SIG-M5 (cell line): ENCODE measurements at regions not wholly inside any gene's neighbourhood (a gene's known extent, or its start where the extent isn't known, plus 50 kb on each side); places are given as distances from the start of the nearest gene placed in this dataset.
"Not testable (repeated sequence)": the region's sequence is repeated elsewhere in the genome, so short reads cannot be mapped to it uniquely, and the experiment has no call there.

Experiments used
- DNase-seq: peaks from one replicate; lab custom pipeline; 2025; lab: John Stamatoyannopoulos, UW

DNA sequence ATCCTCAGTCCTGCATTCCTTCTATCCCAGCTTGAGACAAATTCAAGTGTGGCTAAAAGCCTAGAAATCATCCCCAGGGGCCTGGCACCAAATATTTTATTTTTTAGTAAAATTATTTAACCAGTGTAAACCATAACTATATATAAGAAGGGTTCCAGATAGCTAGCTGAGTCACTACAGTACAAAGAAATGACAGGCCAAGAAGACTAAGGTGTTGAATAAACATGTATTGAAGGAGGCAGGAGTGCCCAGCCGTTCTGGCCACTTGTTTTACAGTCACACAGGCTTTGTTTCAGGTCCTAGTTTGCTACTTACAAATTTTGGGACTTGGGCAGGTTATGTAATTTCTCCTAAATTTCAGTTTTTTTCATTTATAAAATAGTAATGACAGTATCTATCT, 225.9 kb upstream of the PITX2 start:
- no peak for DNase-seq

DNA sequence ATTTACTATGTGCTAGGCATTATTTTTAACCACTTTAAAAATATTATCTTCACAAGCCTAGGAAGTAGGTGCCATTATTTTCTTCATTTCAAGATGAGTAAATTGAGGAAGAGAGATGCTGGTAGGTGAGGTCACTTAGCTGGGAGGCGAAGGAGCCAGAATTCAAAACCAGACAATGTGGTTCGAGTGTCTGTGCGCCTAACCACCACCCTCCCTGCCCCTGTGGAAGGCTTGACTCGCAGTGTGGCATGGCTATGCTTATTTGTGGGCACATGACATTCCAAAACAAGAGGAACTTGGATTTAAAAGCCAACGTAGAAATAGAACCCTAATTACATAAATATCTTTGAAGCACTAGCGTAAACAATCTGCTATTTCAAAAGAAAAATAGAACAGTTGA, 226.6 kb upstream of the PITX2 start:
- no peak for DNase-seq

DNA sequence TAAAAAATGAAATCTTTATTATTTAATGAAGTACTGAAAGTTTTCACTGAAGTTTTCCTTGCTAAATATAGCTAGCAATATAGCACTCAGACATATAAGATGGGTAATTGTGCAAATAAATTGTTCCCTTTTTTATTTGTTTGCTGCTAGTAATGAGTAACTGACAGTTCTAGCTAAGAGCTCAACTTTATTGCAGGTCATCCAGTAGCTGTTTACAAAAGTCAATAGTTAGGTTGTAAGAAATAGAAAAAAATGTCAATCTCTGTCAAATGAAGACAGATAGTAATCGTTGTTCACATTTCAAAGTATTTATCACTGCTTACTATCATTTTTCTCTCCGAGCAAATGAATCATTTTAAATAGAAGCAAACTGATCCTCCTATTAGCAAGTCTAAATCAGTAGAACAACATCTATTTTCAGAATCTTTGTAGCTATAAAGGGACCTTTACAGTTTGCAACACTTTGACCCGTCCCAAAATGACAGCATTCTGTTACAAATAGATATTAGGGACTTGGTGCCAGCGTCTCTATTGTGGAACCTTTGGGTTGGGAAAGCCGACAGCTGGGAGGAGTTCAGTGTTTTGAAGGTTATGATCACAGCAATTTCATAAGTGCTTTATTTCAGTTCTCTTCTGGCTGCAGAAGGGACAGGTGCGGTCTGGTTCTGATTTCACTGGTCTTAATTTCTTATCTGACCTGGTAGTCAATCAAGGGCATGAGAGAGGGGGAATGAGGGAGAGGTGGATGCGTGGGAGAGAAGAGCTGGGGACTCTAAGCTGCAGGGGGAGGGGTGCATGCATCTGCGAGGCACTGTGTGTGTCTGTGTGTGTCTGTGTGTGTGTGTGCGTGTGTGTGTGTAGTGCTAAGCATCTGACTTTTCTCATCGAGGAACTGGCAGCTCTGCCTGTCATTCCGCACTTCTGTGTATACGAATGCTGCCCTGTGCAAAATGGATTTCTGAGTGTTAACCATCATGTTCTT, 227.9 kb upstream of the PITX2 start:
- DNase-seq = no peak

- no peak for DNase-seq
These were observed 229.1 kb upstream of the PITX2 start for GRCh38 chr4:110851989-110852388.

GRCh38 chr4:110852793-110853192, 229.9 kb upstream of the PITX2 start:
- DNase-seq = no peak

- DNase-seq = no peak
These were observed 230.4 kb upstream of the PITX2 start for GRCh38 chr4:110853242-110853641.

DNA sequence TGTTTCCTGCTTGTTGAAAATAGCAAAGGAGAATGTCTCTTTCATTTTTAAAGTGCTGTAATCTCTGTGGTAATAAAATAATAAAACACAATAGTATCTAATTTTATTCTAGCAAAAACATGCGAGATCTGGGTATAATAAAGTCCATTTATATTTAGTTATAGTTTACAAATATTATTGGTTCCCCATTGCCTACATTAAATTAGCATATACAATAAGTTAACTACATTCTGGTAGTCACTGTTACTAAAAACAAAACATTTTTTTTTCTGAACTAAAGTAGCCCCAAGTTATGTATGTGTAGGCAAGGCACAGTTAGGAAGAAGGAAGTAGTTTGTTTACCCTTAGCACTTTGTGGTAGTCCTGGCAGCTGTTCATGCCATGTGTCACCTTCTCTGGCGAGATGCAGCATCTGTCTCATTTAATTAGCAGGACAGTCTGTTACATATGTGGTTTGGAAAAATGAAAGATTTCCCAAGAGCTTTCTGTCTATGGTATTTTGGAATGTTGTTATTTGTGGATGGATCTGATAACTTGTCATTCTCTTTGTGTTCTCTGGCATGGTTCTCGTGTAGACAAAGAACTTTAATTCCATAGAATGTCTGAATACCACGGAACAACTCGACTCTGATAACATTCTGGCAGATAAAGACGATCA, 231.3 kb upstream of the PITX2 start:
- DNase-seq = no peak

DNA sequence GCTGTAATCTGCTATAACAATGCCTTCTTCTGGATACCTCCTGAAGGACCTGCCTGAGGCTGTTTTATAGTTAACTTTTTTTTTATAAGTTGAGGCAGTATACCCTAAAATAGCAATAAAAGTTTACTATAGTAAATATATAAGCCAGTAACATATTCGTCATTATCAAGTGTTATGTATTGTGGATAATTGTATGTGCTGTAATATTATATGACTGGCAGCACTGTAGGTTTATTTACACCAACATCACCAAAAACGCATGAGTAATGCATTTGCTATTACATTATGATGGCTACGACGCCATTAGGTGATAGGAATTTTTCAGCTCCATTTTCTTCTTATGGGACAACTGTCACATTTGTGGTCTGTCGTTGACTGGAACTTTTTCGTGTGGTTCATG, 237.2 kb upstream of the PITX2 start:
- no peak for DNase-seq

DNA sequence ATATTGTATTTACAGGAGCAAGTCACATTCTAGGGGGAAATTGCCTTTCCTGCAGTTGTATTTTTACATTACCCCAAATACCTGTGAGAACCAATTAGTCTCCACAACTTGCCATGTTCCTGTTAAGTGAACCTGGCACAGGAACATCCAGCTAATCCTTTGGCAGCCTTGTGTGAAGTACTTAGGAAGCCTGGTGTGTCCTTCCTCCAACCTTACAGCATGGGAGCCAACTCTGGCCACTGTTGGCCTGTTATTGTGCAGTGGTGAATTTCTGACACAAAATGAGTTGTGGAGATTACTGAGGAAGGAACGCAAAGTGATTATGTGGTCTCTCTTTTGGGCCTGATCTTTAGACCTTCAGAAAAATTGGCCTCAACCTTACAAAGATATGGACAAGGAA, 238.0 kb upstream of the PITX2 start:
- no peak for DNase-seq

GRCh38 chr4:110865611-110866259, 242.9 kb upstream of the PITX2 start:
- no peak for DNase-seq

DNA sequence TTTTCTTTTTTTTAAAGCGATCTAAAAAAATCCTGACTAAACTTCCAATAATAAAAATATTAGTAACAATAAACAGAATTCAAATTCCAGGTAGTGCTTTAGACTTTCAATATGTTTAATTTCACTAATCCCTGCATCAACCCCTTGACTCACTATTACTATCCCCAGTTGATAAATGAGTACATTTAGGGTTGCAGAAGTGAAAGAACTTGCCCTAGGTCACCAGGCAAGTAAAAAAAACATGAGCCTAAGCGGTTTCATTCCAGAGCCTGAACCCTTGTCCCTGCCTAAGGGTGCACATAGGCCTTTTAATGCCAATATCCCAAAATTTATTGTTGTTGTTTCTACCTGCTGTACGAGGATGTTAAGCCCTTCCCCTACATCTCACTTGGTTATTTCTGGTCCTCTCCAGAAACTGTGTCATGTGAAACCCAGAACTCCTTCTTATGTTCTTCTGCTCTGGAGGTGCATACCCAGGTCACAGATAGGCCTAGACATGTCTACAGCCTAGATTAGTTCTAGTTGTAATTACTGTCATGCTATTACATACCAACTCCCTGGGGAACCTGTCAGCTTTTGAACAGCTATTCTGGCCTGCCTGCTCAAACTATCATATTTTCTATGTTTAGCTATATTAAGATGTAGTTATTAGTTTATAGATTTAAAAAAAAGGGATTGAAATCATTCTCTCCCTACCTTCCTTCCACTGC, 244.5 kb upstream of the PITX2 start:
- no peak for DNase-seq

- no peak for DNase-seq
These were observed 245.3 kb upstream of the PITX2 start for GRCh38 chr4:110867981-110868720.

GRCh38 chr4:110869114-110869513, 246.2 kb upstream of the PITX2 start:
- DNase-seq = no peak

GRCh38 chr4:110869862-110870572, 247.1 kb upstream of the PITX2 start:
- DNase-seq = no peak

DNA sequence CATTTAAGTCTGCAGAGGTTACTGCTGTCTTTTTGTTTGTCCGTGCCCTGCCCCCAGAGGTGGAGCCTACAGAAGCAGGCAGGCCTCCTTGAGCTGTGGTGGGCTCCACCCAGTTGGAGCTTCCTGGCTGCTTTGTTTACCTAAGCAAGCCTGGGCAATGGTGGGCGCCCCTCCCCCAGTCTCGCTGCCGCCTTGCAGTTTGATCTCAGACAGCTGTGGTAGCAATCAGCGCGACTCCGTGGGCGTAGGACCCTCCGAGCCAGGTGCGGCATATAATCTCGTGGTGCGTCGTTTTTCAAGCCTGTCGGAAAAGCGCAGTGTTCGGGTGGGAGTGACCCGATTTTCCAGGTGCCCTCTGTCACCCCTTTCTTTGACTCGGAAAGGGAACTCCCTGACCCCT, 253.3 kb upstream of the PITX2 start:
- not testable (repeated sequence) for DNase-seq

GRCh38 chr4:110876866-110877265, 254.0 kb upstream of the PITX2 start:
- DNase-seq = no peak

GRCh38 chr4:110877778-110878370, 255.0 kb upstream of the PITX2 start:
- no peak for DNase-seq

- no peak for DNase-seq
These were observed 255.5 kb upstream of the PITX2 start for GRCh38 chr4:110878413-110878812.

DNA sequence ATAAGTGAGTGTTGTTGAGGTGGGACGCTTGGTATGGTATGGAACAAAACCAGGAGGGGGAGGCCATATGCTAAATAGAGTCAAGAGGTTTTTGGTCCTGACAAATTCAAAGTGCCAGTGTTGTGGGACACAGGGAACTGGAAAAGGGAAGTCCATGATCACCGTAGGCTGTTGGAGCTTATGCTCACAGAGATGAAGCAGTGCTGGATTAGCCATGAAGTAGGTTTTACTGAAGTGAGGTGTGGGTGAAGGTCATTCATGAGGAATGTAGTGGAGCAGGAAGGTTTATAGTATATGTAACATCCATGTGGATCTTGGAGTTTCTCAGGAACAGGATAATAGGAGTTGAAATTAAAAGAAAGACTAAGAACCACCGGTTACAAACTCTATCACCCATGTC, 256.1 kb upstream of the PITX2 start:
- no peak for DNase-seq

- DNase-seq = no peak
These were observed 263.4 kb upstream of the PITX2 start for GRCh38 chr4:110886270-110886669.
